ENCODE measurements at regions not wholly inside any gene's neighbourhood (a gene's known extent, or its start where the extent isn't known, plus 50 kb on each side); places are given as distances from the start of the nearest gene placed in this dataset.

DNA sequence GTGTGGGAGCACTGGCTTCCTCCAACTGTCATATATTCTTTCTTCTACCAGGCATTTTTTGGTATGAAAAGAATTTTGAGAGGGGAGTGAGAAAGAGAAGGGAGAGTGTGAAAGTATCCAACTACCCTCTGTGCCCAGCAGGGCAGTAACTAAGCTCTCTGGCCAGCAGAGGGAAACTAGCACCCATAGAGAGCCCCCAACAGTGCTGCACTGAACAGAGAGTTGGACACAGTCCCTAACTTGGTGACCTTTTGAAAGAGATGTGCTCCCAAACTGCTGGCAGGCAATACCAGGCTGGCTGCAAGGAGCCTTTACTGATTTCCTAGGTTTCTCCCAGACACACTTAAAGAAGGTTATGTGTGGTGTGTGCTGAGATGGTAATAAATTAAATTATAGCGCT is 118.8 kb upstream of the PBX1 start:
- TF ChIP-seq EP300 (IDR thresholded peaks at IDR 0.05): no peak
- TF ChIP-seq, protein P1, sequence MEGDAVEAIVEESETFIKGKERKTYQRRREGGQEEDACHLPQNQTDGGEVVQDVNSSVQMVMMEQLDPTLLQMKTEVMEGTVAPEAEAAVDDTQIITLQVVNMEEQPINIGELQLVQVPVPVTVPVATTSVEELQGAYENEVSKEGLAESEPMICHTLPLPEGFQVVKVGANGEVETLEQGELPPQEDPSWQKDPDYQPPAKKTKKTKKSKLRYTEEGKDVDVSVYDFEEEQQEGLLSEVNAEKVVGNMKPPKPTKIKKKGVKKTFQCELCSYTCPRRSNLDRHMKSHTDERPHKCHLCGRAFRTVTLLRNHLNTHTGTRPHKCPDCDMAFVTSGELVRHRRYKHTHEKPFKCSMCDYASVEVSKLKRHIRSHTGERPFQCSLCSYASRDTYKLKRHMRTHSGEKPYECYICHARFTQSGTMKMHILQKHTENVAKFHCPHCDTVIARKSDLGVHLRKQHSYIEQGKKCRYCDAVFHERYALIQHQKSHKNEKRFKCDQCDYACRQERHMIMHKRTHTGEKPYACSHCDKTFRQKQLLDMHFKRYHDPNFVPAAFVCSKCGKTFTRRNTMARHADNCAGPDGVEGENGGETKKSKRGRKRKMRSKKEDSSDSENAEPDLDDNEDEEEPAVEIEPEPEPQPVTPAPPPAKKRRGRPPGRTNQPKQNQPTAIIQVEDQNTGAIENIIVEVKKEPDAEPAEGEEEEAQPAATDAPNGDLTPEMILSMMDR (IDR thresholded peaks at IDR 0.05): no peak
- no peak for TF ChIP-seq POLR2A (IDR thresholded peaks at IDR 0.05)
- TF ChIP-seq POLR2AphosphoS5 (IDR thresholded peaks at IDR 0.05): no peak
- WGBS, 5 donors: 68 to 89% (median 74%) methylated on average over 1 of the region's 1 CpG
- no peak overlapping the region for H3K4me3 ChIP-seq
- H3K27me3 ChIP-seq: no peaks in the 10 kb centered on the region
- no peaks in the 10 kb centered on the region for H3K36me3 ChIP-seq
- H3K9me3 ChIP-seq: no peaks in the 10 kb centered on the region
- no peak overlapping the region for H3K27ac ChIP-seq
- intact Hi-C loops (cut with DNase I; ENCODE audit: low total_unique reads): no loop called here
- peak in 1 of 2 donors; percentile 63 for DNase-seq
- peaks cover 0 to 15% (median 0%) of the 10 kb centered on the region in 4 donors for H3K4me1 ChIP-seq

DNA sequence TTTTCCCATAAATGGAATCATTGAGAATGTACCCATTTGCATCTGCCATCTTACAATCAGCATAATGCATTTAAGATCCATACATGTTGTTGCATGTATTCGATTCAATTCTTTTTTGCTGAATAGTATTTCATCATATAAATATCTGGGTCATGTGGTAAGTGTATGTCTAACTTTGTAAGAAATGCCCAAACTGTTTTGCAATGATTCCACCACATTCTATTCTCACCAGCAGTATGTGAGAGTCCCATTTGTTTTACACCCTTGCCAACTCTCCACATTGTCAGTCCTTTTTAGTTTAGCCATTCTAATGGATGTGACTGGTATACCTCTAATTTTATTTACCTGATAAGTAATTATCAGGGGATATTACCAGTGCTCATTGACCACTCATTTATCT is 115.8 kb upstream of the PBX1 start:
- no peaks in the 10 kb centered on the region for H3K27me3 ChIP-seq
- peaks cover 0 to 15% (median 0%) of the 10 kb centered on the region in 4 donors for H3K4me1 ChIP-seq
- H3K4me3 ChIP-seq: no peak overlapping the region
- H3K36me3 ChIP-seq: no peaks in the 10 kb centered on the region
- 71 to 98% (median 87%) methylated on average over 1 of the region's 1 CpG for WGBS, 5 donors
- no peak for TF ChIP-seq POLR2A (IDR thresholded peaks at IDR 0.05)
- TF ChIP-seq EP300 (IDR thresholded peaks at IDR 0.05): no peak
- TF ChIP-seq, protein P1 (IDR thresholded peaks at IDR 0.05): no peak
- no peak for TF ChIP-seq POLR2AphosphoS5 (IDR thresholded peaks at IDR 0.05)
- H3K9me3 ChIP-seq: no peaks in the 10 kb centered on the region
- DNase-seq: no peak
- intact Hi-C loops (cut with DNase I; ENCODE audit: low total_unique reads): no loop called here
- no peak overlapping the region for H3K27ac ChIP-seq

DNA sequence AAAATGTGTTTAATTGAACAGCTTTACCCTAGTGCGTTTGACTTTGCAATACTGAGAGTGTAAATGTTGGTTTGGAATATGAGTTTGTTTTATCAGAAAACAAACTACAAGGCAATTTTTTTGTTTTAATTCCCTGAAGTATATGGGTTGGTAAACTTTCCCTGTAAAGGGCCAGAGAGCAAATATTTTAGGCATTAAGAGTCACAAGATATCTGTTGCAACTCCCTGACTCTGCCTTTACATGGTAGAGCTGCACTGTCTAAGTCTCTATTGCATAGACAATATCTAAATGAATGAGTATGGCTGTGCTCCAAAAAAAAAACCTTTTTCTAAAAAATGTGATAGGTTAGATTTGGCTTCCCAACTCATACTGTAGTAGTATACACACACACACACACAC is 115.1 kb upstream of the PBX1 start:
- Histone ChIP-seq H3K27me3 (no peaks in the 10 kb centered on the region), H3K9me3 (no peaks in the 10 kb centered on the region), H3K36me3 (no peaks in the 10 kb centered on the region), H3K27ac (no peak overlapping the region), H3K4me3 (no peak overlapping the region), H3K4me1 (peaks cover 0 to 15% (median 0%) of the 10 kb centered on the region in 4 donors)
- intact Hi-C loops (cut with DNase I; ENCODE audit: low total_unique reads): no loop called here
- no peak for DNase-seq
- WGBS, 5 donors: 28 to 64% (median 33%) methylated on average over 1 of the region's 1 CpG
- TF ChIP-seq, protein P1 (IDR thresholded peaks at IDR 0.05): no peak
- no peak for TF ChIP-seq POLR2A (IDR thresholded peaks at IDR 0.05)
- no peak for TF ChIP-seq EP300 (IDR thresholded peaks at IDR 0.05)

DNA sequence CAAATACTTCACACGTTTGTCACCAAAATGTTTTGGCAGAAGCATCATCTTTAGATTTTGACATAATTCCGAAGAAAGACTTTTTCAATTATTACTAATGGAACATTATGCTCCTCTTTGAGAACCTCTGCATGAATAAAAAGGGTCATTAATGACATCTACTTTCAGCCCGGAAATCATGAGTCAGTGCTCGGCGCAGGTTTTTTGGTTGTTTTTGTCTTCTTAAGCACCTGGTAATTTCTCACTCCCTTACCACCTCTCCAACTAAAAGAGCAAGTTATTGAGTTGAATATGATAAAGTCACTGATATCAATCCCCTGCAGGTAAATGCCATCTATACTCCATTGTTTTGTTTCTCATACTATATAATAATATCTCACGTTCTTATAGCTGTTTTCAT is 113.0 kb upstream of the PBX1 start:
- DNase-seq: no peak
- no peaks in the 10 kb centered on the region for H3K36me3 ChIP-seq
- TF ChIP-seq POLR2A (IDR thresholded peaks at IDR 0.05): no peak
- TF ChIP-seq EP300 (IDR thresholded peaks at IDR 0.05): no peak
- no peak for TF ChIP-seq POLR2AphosphoS5 (IDR thresholded peaks at IDR 0.05)
- TF ChIP-seq, protein P1 (IDR thresholded peaks at IDR 0.05): no peak

More for the DNA sequence above, 113.0 kb upstream of the PBX1 start:
- intact Hi-C loops (cut with DNase I; ENCODE audit: low total_unique reads): no loop called here
- 88 to 94% (median 89%) methylated on average over 6 of the region's 6 CpGs for WGBS, 5 donors
- no peaks in the 10 kb centered on the region for H3K27me3 ChIP-seq
- no peak overlapping the region for H3K4me3 ChIP-seq
- H3K9me3 ChIP-seq: no peaks in the 10 kb centered on the region
- peaks cover 0 to 4% (median 0%) of the 10 kb centered on the region in 4 donors for H3K4me1 ChIP-seq
- H3K27ac ChIP-seq: no peak overlapping the region
